ENCODE measurements at regions not wholly inside any gene's neighbourhood (a gene's known extent, or its start where the extent isn't known, plus 50 kb on each side); places are given as distances from the start of the nearest gene placed in this dataset.

- Histone ChIP-seq H3K4me3 (ENCODE audit: insufficient read depth, low read depth, low read length) (no peak overlapping the region), H3K4me1 (ENCODE audit: insufficient read depth, low read length) (no peaks in the 10 kb centered on the region), H3K36me3 (ENCODE audit: insufficient read depth, low read length) (no peaks in the 10 kb centered on the region), H3K27ac (ENCODE audit: low read depth, low read length) (no peak overlapping the region), H3K9me3 (ENCODE audit: insufficient read depth, low read depth, low read length) (no peaks in the 10 kb centered on the region), H3K79me2 (ENCODE audit: insufficient read depth, low read length) (no peaks in the 10 kb centered on the region), H3K4me2 (ENCODE audit: low read length) (no peak overlapping the region), H2AFZ (ENCODE audit: low read depth, low read length) (no peak overlapping the region), H3K9ac (ENCODE audit: low read length) (no peak overlapping the region), H3K27me3 (ENCODE audit: insufficient read depth, low read length) (no peaks in the 10 kb centered on the region), H4K20me1 (ENCODE audit: insufficient read depth, low read length) (no peaks in the 10 kb centered on the region)
- no peak for TF ChIP-seq EZH2 (IDR thresholded peaks at IDR 0.05; ENCODE audit: insufficient read depth, low read length)
- TF ChIP-seq CTCF (IDR thresholded peaks at IDR 0.05; ENCODE audit: insufficient read depth, low read depth, low read length): no peak
- H3K4me3 Mint-ChIP-seq (ENCODE audit: unreplicated experiment): no peak overlapping the region
- no peaks in the 10 kb centered on the region for H3K9me3 Mint-ChIP-seq (ENCODE audit: unreplicated experiment)
- no peaks in the 10 kb centered on the region for H3K36me3 Mint-ChIP-seq (ENCODE audit: low read depth, unreplicated experiment)
- no peak for FAIRE-seq
- H3K27ac Mint-ChIP-seq (ENCODE audit: unreplicated experiment): no peak overlapping the region
- peaks cover 10% of the 10 kb centered on the region for H3K4me1 Mint-ChIP-seq (ENCODE audit: low read depth, unreplicated experiment)
- DNase-seq (ENCODE audit: low read depth): no peak
- H3K27me3 Mint-ChIP-seq (ENCODE audit: low read depth, unreplicated experiment): no peaks in the 10 kb centered on the region
Observed at GRCh38 chr13:39968646-39969475, 313.4 kb downstream of the COG6 start.

- no peak overlapping the region for H2AFZ ChIP-seq (ENCODE audit: low read depth, low read length)
- no peak overlapping the region for H3K4me3 ChIP-seq (ENCODE audit: insufficient read depth, low read depth, low read length)
- FAIRE-seq: no peak
- H3K4me2 ChIP-seq (ENCODE audit: low read length): no peak overlapping the region
- TF ChIP-seq CTCF (IDR thresholded peaks at IDR 0.05; ENCODE audit: insufficient read depth, low read depth, low read length) (no peak), EZH2 (IDR thresholded peaks at IDR 0.05; ENCODE audit: insufficient read depth, low read length) (no peak)
- Mint-ChIP-seq H3K9me3 (ENCODE audit: unreplicated experiment) (no peaks in the 10 kb centered on the region), H3K27ac (ENCODE audit: unreplicated experiment) (no peak overlapping the region), H3K4me3 (ENCODE audit: unreplicated experiment) (no peak overlapping the region), H3K4me1 (ENCODE audit: low read depth, unreplicated experiment) (peaks cover 10% of the 10 kb centered on the region), H3K27me3 (ENCODE audit: low read depth, unreplicated experiment) (no peaks in the 10 kb centered on the region), H3K36me3 (ENCODE audit: low read depth, unreplicated experiment) (no peaks in the 10 kb centered on the region)
- no peaks in the 10 kb centered on the region for H4K20me1 ChIP-seq (ENCODE audit: insufficient read depth, low read length)
- no peak overlapping the region for H3K27ac ChIP-seq (ENCODE audit: low read depth, low read length)
- no peaks in the 10 kb centered on the region for H3K4me1 ChIP-seq (ENCODE audit: insufficient read depth, low read length)
- H3K9ac ChIP-seq (ENCODE audit: low read length): no peak overlapping the region
- no peaks in the 10 kb centered on the region for H3K36me3 ChIP-seq (ENCODE audit: insufficient read depth, low read length)
- H3K79me2 ChIP-seq (ENCODE audit: insufficient read depth, low read length): no peaks in the 10 kb centered on the region
- no peak for DNase-seq (ENCODE audit: low read depth)
- H3K27me3 ChIP-seq (ENCODE audit: insufficient read depth, low read length): no peaks in the 10 kb centered on the region
- no peaks in the 10 kb centered on the region for H3K9me3 ChIP-seq (ENCODE audit: insufficient read depth, low read depth, low read length)
Observed at GRCh38 chr13:39970177-39970846, 314.9 kb downstream of the COG6 start.

GRCh38 chr13:39971526-39971925, 316.1 kb downstream of the COG6 start:
- Mint-ChIP-seq H3K27ac (ENCODE audit: unreplicated experiment) (no peak overlapping the region), H3K36me3 (ENCODE audit: low read depth, unreplicated experiment) (no peaks in the 10 kb centered on the region), H3K4me1 (ENCODE audit: low read depth, unreplicated experiment) (peaks cover 10% of the 10 kb centered on the region), H3K4me3 (ENCODE audit: unreplicated experiment) (no peak overlapping the region), H3K27me3 (ENCODE audit: low read depth, unreplicated experiment) (no peaks in the 10 kb centered on the region), H3K9me3 (ENCODE audit: unreplicated experiment) (no peaks in the 10 kb centered on the region)
- Histone ChIP-seq H3K79me2 (ENCODE audit: insufficient read depth, low read length) (no peaks in the 10 kb centered on the region), H3K4me3 (ENCODE audit: insufficient read depth, low read depth, low read length) (no peak overlapping the region), H3K9me3 (ENCODE audit: insufficient read depth, low read depth, low read length) (no peaks in the 10 kb centered on the region), H3K36me3 (ENCODE audit: insufficient read depth, low read length) (no peaks in the 10 kb centered on the region), H3K27ac (ENCODE audit: low read depth, low read length) (no peak overlapping the region), H3K4me1 (ENCODE audit: insufficient read depth, low read length) (no peaks in the 10 kb centered on the region), H3K9ac (ENCODE audit: low read length) (no peak overlapping the region), H3K27me3 (ENCODE audit: insufficient read depth, low read length) (peaks cover under 1% of the 10 kb centered on the region), H2AFZ (ENCODE audit: low read depth, low read length) (no peak overlapping the region), H3K4me2 (ENCODE audit: low read length) (no peak overlapping the region), H4K20me1 (ENCODE audit: insufficient read depth, low read length) (no peaks in the 10 kb centered on the region)
- no peak for FAIRE-seq
- DNase-seq (ENCODE audit: low read depth): no peak
- TF ChIP-seq EZH2 (IDR thresholded peaks at IDR 0.05; ENCODE audit: insufficient read depth, low read length): no peak
- TF ChIP-seq CTCF (IDR thresholded peaks at IDR 0.05; ENCODE audit: insufficient read depth, low read depth, low read length): no peak

Data from astrocyte (in vitro differentiated cells and primary cell).